HUES64 (cell line): ENCODE measurements at regions not wholly inside any gene's neighbourhood (a gene's known extent, or its start where the extent isn't known, plus 50 kb on each side); places are given as distances from the start of the nearest gene placed in this dataset.

Experiments used
- H3K27ac ChIP-seq: 2 replicates; pipeline ENCODE4 v1.7.0; 2013; ENCODE audit warnings: low read depth, low read length, inconsistent platforms
- H3K27me3 ChIP-seq: 2 replicates; pipeline ENCODE4 v1.6.1; 2013; ENCODE audit warnings: mild to moderate bottlenecking, low read length; ENCODE audit not compliant: insufficient read depth
- H3K36me3 ChIP-seq: 2 replicates; pipeline ENCODE4 v1.6.1; 2013; ENCODE audit warnings: mild to moderate bottlenecking, low read length; ENCODE audit not compliant: insufficient read depth
- H3K4me1 ChIP-seq: 2 replicates; pipeline ENCODE4 v1.6.1; 2013; ENCODE audit warnings: mild to moderate bottlenecking, low read length, moderate library complexity; ENCODE audit not compliant: insufficient read depth
- H3K4me3 ChIP-seq: 2 replicates; pipeline ENCODE4 v1.5.1; 2013; ENCODE audit warnings: mild to moderate bottlenecking, low read length, moderate library complexity
- H3K9ac ChIP-seq: 2 replicates; pipeline ENCODE4 v1.6.1; 2013; ENCODE audit warnings: mild to moderate bottlenecking, low read depth, low read length
- H3K9me3 ChIP-seq: 2 replicates; pipeline ENCODE4 v1.6.1; 2013; ENCODE audit warnings: low read depth, low read length; ENCODE audit not compliant: insufficient read depth
- whole genome bisulfite sequencing: fragments of 150-250, 120-280 bp; methylation state at CpG from one replicate; pipeline ENCODE4 v1.1.7; 2013; ENCODE audit warnings: missing lambda C conversion rate; 5-methylcytosine and 5-hydroxymethylcytosine counted together

GRCh38 chr5:14983666-14984441, 112.3 kb upstream of the ANKH start:
- 93% methylated on average over 6 of the region's 6 CpGs for WGBS
- Histone ChIP-seq H3K9me3 (peaks cover 2% of the 10 kb centered on the region; the same call in 1 of the 2 replicates), H3K36me3 (no peaks in the 10 kb centered on the region), H3K4me1 (no peaks in the 10 kb centered on the region), H3K9ac (no peak overlapping the region), H3K4me3 (no peak overlapping the region), H3K27ac (no peak overlapping the region), H3K27me3 (no peaks in the 10 kb centered on the region)

DNA sequence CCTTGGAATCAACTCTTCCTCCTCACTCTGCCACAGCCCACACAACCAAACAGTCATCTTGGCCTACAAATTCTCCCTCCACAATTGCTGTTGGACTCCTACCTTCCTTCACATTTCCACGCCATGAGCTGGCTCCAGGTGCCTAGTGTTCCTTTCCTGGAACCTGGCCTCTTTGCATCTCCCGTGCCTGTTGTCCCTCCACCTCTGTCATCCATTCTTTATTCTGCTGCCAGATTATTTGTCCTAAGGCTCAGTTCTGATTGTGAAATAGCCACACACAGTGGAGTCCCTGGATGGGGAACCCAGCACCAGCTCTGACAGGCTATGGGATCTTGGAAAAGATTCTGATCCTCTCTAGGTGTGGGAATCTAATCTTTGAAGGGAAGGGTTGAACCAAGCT, 109.1 kb upstream of the ANKH start:
- Histone ChIP-seq H3K9me3 (peaks cover 14% of the 10 kb centered on the region; the same call in 1 of the 2 replicates), H3K4me1 (no peaks in the 10 kb centered on the region), H3K27me3 (no peaks in the 10 kb centered on the region), H3K4me3 (no peak overlapping the region), H3K9ac (no peak overlapping the region), H3K27ac (no peak overlapping the region), H3K36me3 (no peaks in the 10 kb centered on the region)
- WGBS = 88% methylated on average over 2 of the region's 2 CpGs

DNA sequence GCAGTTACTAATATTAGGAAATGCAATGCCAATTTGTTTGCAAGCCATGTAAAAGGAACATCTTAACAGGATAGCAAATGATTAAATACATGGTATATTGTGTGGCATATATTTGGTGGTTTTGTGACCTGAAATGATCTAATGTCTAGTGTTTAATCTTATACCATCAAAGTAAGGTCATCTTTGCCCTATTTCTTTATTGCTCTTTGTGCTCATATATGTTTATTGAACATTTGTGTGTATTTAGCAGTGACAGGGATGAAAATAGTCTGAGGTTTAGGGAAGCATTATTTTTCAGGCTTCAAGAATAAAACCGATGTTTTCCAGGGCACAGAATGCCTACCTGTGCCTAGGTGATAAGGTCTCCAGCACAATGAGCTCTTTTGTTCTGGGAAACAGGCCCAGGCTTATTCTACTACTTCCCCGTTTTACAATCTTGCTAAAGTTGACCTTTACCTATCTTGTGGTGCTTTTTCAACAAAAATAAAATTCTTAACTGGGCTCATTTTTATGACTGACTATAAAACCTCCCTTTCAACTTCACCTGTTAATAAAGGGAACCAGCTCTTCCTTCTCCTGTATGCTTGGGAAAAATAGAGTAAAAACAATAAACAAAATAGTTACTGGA, 105.6 kb upstream of the ANKH start:
- H3K9me3 ChIP-seq = peaks cover 14% of the 10 kb centered on the region; the same call in 1 of the 2 replicates
- WGBS = 89% methylated on average over 2 of the region's 2 CpGs

DNA sequence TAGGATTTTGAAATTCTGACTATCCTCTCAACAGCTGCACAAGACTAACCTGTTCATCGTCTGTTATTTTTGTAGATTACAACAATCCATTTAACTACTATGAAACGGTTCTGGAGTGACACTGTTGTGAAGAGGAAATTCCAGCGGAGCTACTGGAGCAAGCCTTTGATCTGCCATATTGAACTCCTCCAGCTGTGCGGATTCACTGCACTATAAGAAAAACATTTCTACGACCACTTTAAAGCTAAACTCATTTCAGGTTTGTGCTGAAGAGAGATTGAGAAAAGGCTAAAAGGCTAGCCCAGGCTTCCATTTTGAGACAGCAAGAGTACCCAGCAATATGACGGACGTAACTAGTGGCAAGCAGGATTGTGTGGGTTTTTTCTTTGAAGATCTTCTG, 104.9 kb upstream of the ANKH start:
- no peaks in the 10 kb centered on the region for H3K27me3 ChIP-seq
- no peak overlapping the region for H3K9ac ChIP-seq
- 95% methylated on average over 7 of the region's 7 CpGs for WGBS
- H3K4me1 ChIP-seq = no peaks in the 10 kb centered on the region
- no peak overlapping the region for H3K27ac ChIP-seq
- no peaks in the 10 kb centered on the region for H3K36me3 ChIP-seq
- peaks cover 14% of the 10 kb centered on the region; the same call in 1 of the 2 replicates for H3K9me3 ChIP-seq
- H3K4me3 ChIP-seq = no peak overlapping the region

More for the DNA sequence above, 105.6 kb upstream of the ANKH start:
- H3K4me3 ChIP-seq = no peak overlapping the region
- H3K4me1 ChIP-seq = no peaks in the 10 kb centered on the region
- no peaks in the 10 kb centered on the region for H3K27me3 ChIP-seq
- no peaks in the 10 kb centered on the region for H3K36me3 ChIP-seq
- no peak overlapping the region for H3K9ac ChIP-seq
- no peak overlapping the region for H3K27ac ChIP-seq

GRCh38 chr5:14971873-14972272, 100.3 kb upstream of the ANKH start:
- H3K4me3 ChIP-seq = no peak overlapping the region
- H3K36me3 ChIP-seq = no peaks in the 10 kb centered on the region
- H3K9ac ChIP-seq = no peak overlapping the region
- 93% methylated on average over 1 of the region's 3 CpGs for WGBS
- H3K9me3 ChIP-seq = no peaks in the 10 kb centered on the region
- no peak overlapping the region for H3K27ac ChIP-seq
- H3K27me3 ChIP-seq = no peaks in the 10 kb centered on the region
- no peaks in the 10 kb centered on the region for H3K4me1 ChIP-seq

DNA sequence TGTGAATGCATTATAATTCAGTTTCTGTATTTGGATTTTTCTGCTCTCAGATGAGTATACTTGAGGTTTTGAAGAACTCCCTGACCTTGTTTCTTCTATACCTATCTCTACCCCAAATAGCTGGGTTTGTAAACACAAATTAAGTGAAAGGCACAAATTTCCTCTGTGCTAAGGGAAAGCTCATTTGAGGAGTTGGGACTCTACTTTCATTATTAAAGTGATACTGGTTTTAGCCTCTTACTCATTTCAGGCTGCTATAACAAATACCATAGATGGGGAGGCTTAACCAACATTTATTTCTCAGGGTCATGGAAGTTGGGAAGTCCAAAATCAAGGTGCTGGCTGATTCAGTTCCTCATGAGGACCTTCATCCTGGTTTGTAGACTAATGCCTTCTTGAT, 97.2 kb upstream of the ANKH start:
- Histone ChIP-seq H3K4me3 (no peak overlapping the region), H3K9me3 (no peaks in the 10 kb centered on the region), H3K27me3 (no peaks in the 10 kb centered on the region), H3K27ac (no peak overlapping the region), H3K4me1 (no peaks in the 10 kb centered on the region), H3K36me3 (no peaks in the 10 kb centered on the region), H3K9ac (no peak overlapping the region)

GRCh38 chr5:14967166-14967565, 95.6 kb upstream of the ANKH start:
- 94% methylated on average over 6 of the region's 6 CpGs for WGBS

DNA sequence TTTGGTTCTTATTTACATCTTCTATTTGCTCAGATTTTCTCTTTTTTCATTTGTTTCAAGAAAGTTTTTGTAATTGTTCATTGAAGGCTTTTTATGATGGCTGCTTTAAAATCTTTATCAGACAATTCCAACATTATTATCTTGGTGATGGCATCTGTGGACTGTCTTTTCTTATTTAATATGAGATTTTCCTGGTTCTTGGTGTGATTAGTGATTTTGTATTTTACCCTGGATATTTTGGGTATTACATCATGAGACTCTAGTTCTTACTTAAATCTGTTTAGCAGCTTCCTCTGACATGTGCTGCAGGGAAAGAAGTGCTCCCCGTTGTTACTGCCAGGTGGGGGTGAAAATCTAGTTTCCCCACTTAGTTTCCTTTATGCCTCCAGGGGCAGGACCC, 94.2 kb upstream of the ANKH start:
- 100% methylated on average over 1 of the region's 1 CpG for WGBS
- H3K4me3 ChIP-seq = no peak overlapping the region
- no peaks in the 10 kb centered on the region for H3K9me3 ChIP-seq
- no peaks in the 10 kb centered on the region for H3K27me3 ChIP-seq
- no peaks in the 10 kb centered on the region for H3K36me3 ChIP-seq
- H3K9ac ChIP-seq = no peak overlapping the region
- H3K4me1 ChIP-seq = no peaks in the 10 kb centered on the region
- no peak overlapping the region for H3K27ac ChIP-seq

More at GRCh38 chr5:14967166-14967565, 95.6 kb upstream of the ANKH start:
- Histone ChIP-seq H3K27me3 (no peaks in the 10 kb centered on the region), H3K9ac (no peak overlapping the region), H3K27ac (no peak overlapping the region), H3K9me3 (no peaks in the 10 kb centered on the region), H3K36me3 (no peaks in the 10 kb centered on the region), H3K4me1 (no peaks in the 10 kb centered on the region), H3K4me3 (no peak overlapping the region)

DNA sequence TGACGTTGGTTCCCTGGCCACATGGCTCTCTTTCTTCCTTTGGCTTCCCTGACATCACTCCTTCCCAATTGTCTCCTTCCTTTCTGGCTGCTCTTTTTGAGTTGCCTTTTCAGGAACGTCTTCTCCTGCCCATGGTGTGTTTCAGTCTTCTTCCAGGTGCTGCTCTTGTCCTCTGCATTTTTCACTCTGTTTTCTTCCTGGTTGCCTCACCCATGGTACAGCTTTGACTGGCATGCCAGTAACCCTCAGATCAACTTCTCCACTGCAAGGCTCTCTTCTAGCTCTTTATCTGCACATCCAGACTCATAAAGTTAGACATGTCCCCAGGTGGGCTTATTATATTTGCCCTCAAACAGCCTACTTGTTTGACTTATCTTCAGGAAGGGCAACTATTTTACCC, 91.0 kb upstream of the ANKH start:
- Histone ChIP-seq H3K9ac (no peak overlapping the region), H3K27ac (no peak overlapping the region), H3K27me3 (no peaks in the 10 kb centered on the region), H3K9me3 (no peaks in the 10 kb centered on the region), H3K36me3 (no peaks in the 10 kb centered on the region), H3K4me3 (no peak overlapping the region), H3K4me1 (no peaks in the 10 kb centered on the region)
- 89% methylated on average over 2 of the region's 2 CpGs for WGBS

DNA sequence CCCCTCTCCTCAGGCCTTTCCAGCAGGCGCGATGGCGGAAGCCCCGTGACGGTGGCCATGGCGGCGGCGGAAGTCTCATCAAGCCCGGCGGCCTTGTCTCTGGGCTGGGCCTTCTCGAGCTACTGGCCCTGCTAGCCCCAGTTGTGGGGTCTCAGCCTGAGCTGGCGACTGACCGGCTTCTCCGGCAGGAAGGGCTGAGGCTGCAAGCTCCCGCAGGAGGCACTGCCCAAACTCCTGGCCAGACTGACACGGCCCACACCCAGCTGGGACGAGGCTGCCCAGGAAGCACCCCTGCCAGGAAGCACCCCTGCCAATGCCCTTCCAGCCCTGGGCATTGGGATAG, 88.5 kb upstream of the ANKH start:
- WGBS = 96% methylated on average over 17 of the region's 17 CpGs
- Histone ChIP-seq H3K4me1 (peaks cover 15% of the 10 kb centered on the region), H3K36me3 (no peaks in the 10 kb centered on the region), H3K27ac (no peak overlapping the region), H3K4me3 (no peak overlapping the region), H3K27me3 (no peaks in the 10 kb centered on the region), H3K9me3 (no peaks in the 10 kb centered on the region), H3K9ac (no peak overlapping the region)

GRCh38 chr5:14959399-14960119, 88.0 kb upstream of the ANKH start:
- Histone ChIP-seq H3K9ac (no peak overlapping the region), H3K4me3 (no peak overlapping the region), H3K27me3 (no peaks in the 10 kb centered on the region), H3K36me3 (no peaks in the 10 kb centered on the region), H3K27ac (no peak overlapping the region), H3K9me3 (no peaks in the 10 kb centered on the region), H3K4me1 (peaks cover 15% of the 10 kb centered on the region)
- WGBS = 95% methylated on average over 12 of the region's 12 CpGs
